CD14-positive monocyte (primary cell): ENCODE measurements at regions not wholly inside any gene's neighbourhood (a gene's known extent, or its start where the extent isn't known, plus 50 kb on each side); places are given as distances from the start of the nearest gene placed in this dataset. TPM values are rescaled to one million over a fixed set of nuclear protein-coding genes. Genes with fewer than 3 reads are reported as not detected.

Source experiments
- DNase-seq, 3 donors: peaks; one replicate each; pipeline ENCODE4 v3.0.0-alpha.2; 2011 to 2022
- H2AFZ ChIP-seq: 2 replicates; pipeline ENCODE4 v1.6.0; 2012; ENCODE audit warnings: mild to moderate bottlenecking, low read depth, low read length, inconsistent platforms; ENCODE audit not compliant: insufficient read depth, poor library complexity, severe bottlenecking
- H3K27ac ChIP-seq, 2 donors: 1 replicate in 1 of 2; 2 replicates in 1 of 2; pipeline ENCODE4 v1.5.1; 2012 to 2013; ENCODE audit warnings: low read length in 2 of 2, control low read depth in 1 of 2, inconsistent platforms in 1 of 2, low read depth in 1 of 2, mild to moderate bottlenecking in 1 of 2
- H3K27me3 ChIP-seq, 2 donors: one replicate each; pipeline versions ENCODE4 v1.6.0 to v1.6.1; 2011 to 2013; ENCODE audit warnings: low read length in 2 of 2; ENCODE audit not compliant: control insufficient read depth in 2 of 2, insufficient read depth in 2 of 2
- H3K36me3 ChIP-seq, 2 donors: replicated peaks in 1 of 2; 1 replicate in 1 of 2; 2 replicates in 1 of 2; pipeline versions ENCODE4 v1.5.1 to v1.6.1; 2012 to 2013; ENCODE audit warnings: low read length in 2 of 2, control low read depth in 1 of 2, inconsistent platforms in 1 of 2, mild to moderate bottlenecking in 1 of 2; ENCODE audit not compliant: insufficient read depth in 2 of 2, control insufficient read depth in 1 of 2
- H3K4me1 ChIP-seq, 2 donors: 1 replicate in 1 of 2; 2 replicates in 1 of 2; pipeline versions ENCODE4 v1.5.1 to v1.6.1; 2012 to 2013; ENCODE audit warnings: low read length in 2 of 2, control low read depth in 1 of 2, inconsistent platforms in 1 of 2, mild to moderate bottlenecking in 1 of 2, moderate library complexity in 1 of 2; ENCODE audit not compliant: insufficient read depth in 2 of 2, control insufficient read depth in 1 of 2
- H3K4me2 ChIP-seq: replicated peaks from 2 replicates; pipeline ENCODE3; 2012; ENCODE audit warnings: low read length, moderate library complexity, mild to moderate bottlenecking; ENCODE audit not compliant: poor library complexity, severe bottlenecking; ENCODE audit errors: extremely low read depth
- H3K4me3 ChIP-seq, 3 experiments: fragments of 200-600 bp in 1 of 3; sonication (generic) in 1 of 3; replicated peaks in 1 of 3; 1 replicate in 2 of 3; 2 replicates in 1 of 3; pipeline ENCODE4 v1.5.1; 2011 to 2013; ENCODE audit warnings: low read length in 3 of 3, mild to moderate bottlenecking in 3 of 3, control low read depth in 2 of 3, low read depth in 2 of 3, inconsistent platforms in 1 of 3, moderate library complexity in 1 of 3
- H3K79me2 ChIP-seq: 2 replicates; pipeline ENCODE4 v1.6.0; 2012; ENCODE audit warnings: mild to moderate bottlenecking, control low read depth, inconsistent platforms, low read length, moderate library complexity; ENCODE audit not compliant: insufficient read depth
- H3K9ac ChIP-seq: 2 replicates; pipeline ENCODE4 v1.6.0; 2017; ENCODE audit warnings: low read length, mild to moderate bottlenecking; ENCODE audit not compliant: insufficient read depth, poor library complexity, severe bottlenecking
- H3K9me3 ChIP-seq, 2 donors: replicated peaks in 1 of 2; 1 replicate in 1 of 2; 2 replicates in 1 of 2; pipeline versions ENCODE4 v1.5.1 to v1.6.1; 2012 to 2013; ENCODE audit warnings: low read length in 2 of 2, control low read depth in 1 of 2; ENCODE audit not compliant: control insufficient read depth in 1 of 2, insufficient read depth in 1 of 2
- H4K20me1 ChIP-seq: 2 replicates; pipeline ENCODE4 v1.6.0; 2012; ENCODE audit warnings: mild to moderate bottlenecking, low read length, control low read depth, moderate library complexity; ENCODE audit not compliant: insufficient read depth
- H3K27ac Mint-ChIP-seq, 7 donors: one replicate each; pipeline ENCODE4 v1.8.0; 2020; ENCODE audit warnings: mild to moderate bottlenecking in 7 of 7, mixed read lengths in 7 of 7, moderate library complexity in 6 of 7, inconsistent platforms in 2 of 7
- H3K27me3 Mint-ChIP-seq, 3 donors: one replicate each; pipeline ENCODE4 v1.8.0; 2021 to 2022; ENCODE audit warnings: low read depth in 3 of 3, mild to moderate bottlenecking in 3 of 3, mixed read lengths in 3 of 3, moderate library complexity in 3 of 3, inconsistent platforms in 1 of 3
- H3K36me3 Mint-ChIP-seq, 2 donors: one replicate each; pipeline ENCODE4 v1.8.0; 2020; ENCODE audit warnings: mixed read lengths in 2 of 2, inconsistent platforms in 1 of 2, mild to moderate bottlenecking in 1 of 2
- H3K4me1 Mint-ChIP-seq: one replicate; pipeline ENCODE4 v1.8.0; 2020; ENCODE audit warnings: mild to moderate bottlenecking, mixed read lengths
- H3K4me3 Mint-ChIP-seq, 2 donors: one replicate each; pipeline ENCODE4 v1.8.0; 2020; ENCODE audit warnings: mild to moderate bottlenecking in 2 of 2, mixed read lengths in 2 of 2, moderate library complexity in 1 of 2
- H3K9me3 Mint-ChIP-seq, 7 donors: one replicate each; pipeline ENCODE4 v1.8.0; 2020 to 2022; ENCODE audit warnings: mixed read lengths in 7 of 7, mild to moderate bottlenecking in 6 of 7, moderate library complexity in 6 of 7, inconsistent platforms in 2 of 7
- WGBS: methylation state at CpG from one replicate; pipeline ENCODE4 v1.1.5; 2013; ENCODE audit warnings: missing lambda C conversion rate; ENCODE audit not compliant: insufficient coverage; 5-methylcytosine and 5-hydroxymethylcytosine counted together
- intact Hi-C, 2 donors: fragments of 100-400 bp; cut with micrococcal nuclease; formaldehyde crosslinking; loops; one replicate each; pipeline versions ENCODE4 v1.15.0 to v1.15.1; 2023
- small RNA-seq: library from RNA; depleted of rRNA; stranded (forward); fragments of <200 nt; gene quantifications from one replicate; pipeline ENCODE3, GENCODE V24; 2012; ENCODE audit warnings: low read depth; ENCODE audit not compliant: insufficient read length
- TF ChIP-seq, protein P1 (sequence below): fragments of 200-600 bp; IDR thresholded peaks from one replicate; pipeline ENCODE4 v1.8.0; 2022; ENCODE audit warnings: antibody characterized with exemption, mild to moderate bottlenecking

DNA sequence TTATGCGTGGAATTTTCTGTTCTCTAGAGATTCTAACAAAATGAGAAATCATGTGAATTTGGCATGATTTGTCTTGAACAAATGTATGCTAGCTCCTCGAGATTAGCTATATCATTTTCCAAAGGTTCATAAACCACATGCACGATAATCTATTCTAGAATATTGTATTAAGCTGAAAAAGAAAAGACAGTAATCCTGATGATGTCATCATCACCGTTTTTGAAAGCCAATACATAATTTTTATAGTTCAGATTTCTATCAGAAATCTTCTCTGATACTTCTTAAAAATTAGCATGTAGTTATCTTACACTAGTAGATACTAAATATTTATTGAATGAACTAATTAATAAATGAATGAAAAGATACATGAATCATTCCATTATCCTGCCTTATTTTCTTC lies 111.2 kb downstream of the HAO1 start:
- TF ChIP-seq, protein P1, sequence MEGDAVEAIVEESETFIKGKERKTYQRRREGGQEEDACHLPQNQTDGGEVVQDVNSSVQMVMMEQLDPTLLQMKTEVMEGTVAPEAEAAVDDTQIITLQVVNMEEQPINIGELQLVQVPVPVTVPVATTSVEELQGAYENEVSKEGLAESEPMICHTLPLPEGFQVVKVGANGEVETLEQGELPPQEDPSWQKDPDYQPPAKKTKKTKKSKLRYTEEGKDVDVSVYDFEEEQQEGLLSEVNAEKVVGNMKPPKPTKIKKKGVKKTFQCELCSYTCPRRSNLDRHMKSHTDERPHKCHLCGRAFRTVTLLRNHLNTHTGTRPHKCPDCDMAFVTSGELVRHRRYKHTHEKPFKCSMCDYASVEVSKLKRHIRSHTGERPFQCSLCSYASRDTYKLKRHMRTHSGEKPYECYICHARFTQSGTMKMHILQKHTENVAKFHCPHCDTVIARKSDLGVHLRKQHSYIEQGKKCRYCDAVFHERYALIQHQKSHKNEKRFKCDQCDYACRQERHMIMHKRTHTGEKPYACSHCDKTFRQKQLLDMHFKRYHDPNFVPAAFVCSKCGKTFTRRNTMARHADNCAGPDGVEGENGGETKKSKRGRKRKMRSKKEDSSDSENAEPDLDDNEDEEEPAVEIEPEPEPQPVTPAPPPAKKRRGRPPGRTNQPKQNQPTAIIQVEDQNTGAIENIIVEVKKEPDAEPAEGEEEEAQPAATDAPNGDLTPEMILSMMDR = no peak
- Histone ChIP-seq H3K27ac (no peak overlapping the region), H3K4me1 (no peaks in the 10 kb centered on the region), H3K36me3 (no peaks in the 10 kb centered on the region), H3K4me3 (no peak overlapping the region), H3K79me2 (no peaks in the 10 kb centered on the region), H3K4me2 (no peak overlapping the region), H2AFZ (no peak overlapping the region), H3K9ac (no peak overlapping the region), H4K20me1 (no peaks in the 10 kb centered on the region), H3K9me3 (peaks cover 0 to 5% of the 10 kb centered on the region in 2 donors), H3K27me3 (no peaks in the 10 kb centered on the region)
- no peak overlapping the region for H3K27ac Mint-ChIP-seq
- H3K4me3 Mint-ChIP-seq = no peak overlapping the region
- peaks cover 0 to 3% (median 0%) of the 10 kb centered on the region in 3 donors for H3K27me3 Mint-ChIP-seq
- no peaks in the 10 kb centered on the region for H3K4me1 Mint-ChIP-seq
- no peaks in the 10 kb centered on the region for H3K36me3 Mint-ChIP-seq
- intact Hi-C loops = no loop called here
- no peak for DNase-seq
- H3K9me3 Mint-ChIP-seq = peaks cover 0 to 8% (median 2%) of the 10 kb centered on the region in 7 donors
- WGBS = no CpG with 5 or more reads among the region's 4 CpGs

DNA sequence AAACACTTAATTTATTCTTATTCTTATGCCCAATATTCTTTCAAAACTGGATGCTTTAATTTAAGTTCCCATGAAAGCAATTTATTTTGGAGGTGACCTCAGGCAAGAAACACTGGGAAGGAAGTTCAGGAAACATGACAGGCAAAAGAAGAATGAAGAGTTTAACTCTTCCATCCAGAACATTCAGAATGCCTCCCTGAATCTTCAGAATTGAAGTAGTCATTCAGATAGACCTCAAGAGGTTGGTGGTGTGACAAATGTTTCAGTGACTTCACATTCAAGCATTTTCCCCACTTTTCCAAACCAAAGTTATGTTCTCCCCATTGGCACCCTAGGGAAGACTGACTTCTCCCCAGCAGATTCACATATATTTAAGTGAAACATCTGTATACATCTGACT lies 110.5 kb downstream of the HAO1 start:
- no peak overlapping the region for H2AFZ ChIP-seq
- H3K27ac ChIP-seq = no peak overlapping the region
- DNase-seq = no peak
- no peaks in the 10 kb centered on the region for H3K36me3 ChIP-seq
- TF ChIP-seq, protein P1 = no peak
- H3K9me3 Mint-ChIP-seq = peaks cover 2 to 15% (median 6%) of the 10 kb centered on the region in 7 donors
- H3K4me3 ChIP-seq = no peak overlapping the region
- H3K4me1 ChIP-seq = no peaks in the 10 kb centered on the region
- no peak overlapping the region for H3K4me3 Mint-ChIP-seq
- no peak overlapping the region for H3K9ac ChIP-seq
- H3K27me3 ChIP-seq = no peaks in the 10 kb centered on the region
- H3K27ac Mint-ChIP-seq = no peak overlapping the region
- no peaks in the 10 kb centered on the region for H3K36me3 Mint-ChIP-seq
- peaks cover 0 to 3% (median 2%) of the 10 kb centered on the region in 3 donors for H3K27me3 Mint-ChIP-seq
- H3K79me2 ChIP-seq = no peaks in the 10 kb centered on the region
- no peak overlapping the region for H3K4me2 ChIP-seq
- no peaks in the 10 kb centered on the region for H3K4me1 Mint-ChIP-seq
- no peaks in the 10 kb centered on the region for H4K20me1 ChIP-seq
- intact Hi-C loops = no loop called here
- peaks cover 0 to 10% of the 10 kb centered on the region in 2 donors for H3K9me3 ChIP-seq

Small RNAs in the stretch of these regions (small RNA-seq; reads per million reads assigned to genes)
- gene MIR8062 (not detected), gene RN7SL547P (not detected)
